ENCODE measurements at regions not wholly inside any gene's neighbourhood (a gene's known extent, or its start where the extent isn't known, plus 50 kb on each side); places are given as distances from the start of the nearest gene placed in this dataset.
"Not testable (repeated sequence)": the region's sequence is repeated elsewhere in the genome, so short reads cannot be mapped to it uniquely, and the experiment has no call there.

DNA sequence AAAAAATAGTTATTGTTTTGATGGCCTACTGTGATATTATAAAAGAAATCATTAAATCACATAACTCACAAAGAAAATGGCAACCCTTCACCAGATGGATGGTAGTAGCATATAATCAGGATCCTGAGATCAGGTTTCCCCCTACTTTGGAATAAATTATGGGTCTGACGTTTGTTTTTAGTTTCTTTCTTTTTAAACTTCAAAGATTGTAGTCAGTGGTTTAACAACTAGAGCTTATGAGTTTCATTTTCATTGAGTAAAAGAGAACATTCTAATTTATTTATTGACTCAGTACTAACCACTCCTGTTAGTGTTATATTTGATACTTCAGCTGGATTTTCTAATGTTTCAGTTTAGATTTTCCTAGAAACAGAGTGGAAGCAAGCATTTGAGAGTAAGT, 218.0 kb upstream of the PCSK5 start:
- no peak for DNase-seq (ENCODE audit: low spot score)

DNA sequence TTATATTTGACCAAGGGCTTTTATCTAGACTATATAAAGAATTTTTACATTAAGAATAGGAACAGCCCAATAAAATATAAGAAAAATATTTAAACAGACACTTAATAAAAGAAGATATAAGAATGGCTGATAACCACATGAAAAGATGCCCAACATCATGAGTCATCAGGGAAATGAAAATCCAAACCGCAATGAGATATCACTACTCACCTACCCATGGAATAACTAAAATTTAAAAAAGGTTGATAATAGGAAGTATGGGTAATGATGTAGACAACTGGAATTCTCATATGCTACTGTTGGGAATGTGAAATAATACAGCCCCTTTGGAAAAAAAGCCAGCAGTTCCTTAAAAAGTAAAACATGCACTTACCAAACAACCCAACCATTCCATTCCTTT, 206.9 kb upstream of the PCSK5 start:
- no peak for DNase-seq (ENCODE audit: low spot score)

DNA sequence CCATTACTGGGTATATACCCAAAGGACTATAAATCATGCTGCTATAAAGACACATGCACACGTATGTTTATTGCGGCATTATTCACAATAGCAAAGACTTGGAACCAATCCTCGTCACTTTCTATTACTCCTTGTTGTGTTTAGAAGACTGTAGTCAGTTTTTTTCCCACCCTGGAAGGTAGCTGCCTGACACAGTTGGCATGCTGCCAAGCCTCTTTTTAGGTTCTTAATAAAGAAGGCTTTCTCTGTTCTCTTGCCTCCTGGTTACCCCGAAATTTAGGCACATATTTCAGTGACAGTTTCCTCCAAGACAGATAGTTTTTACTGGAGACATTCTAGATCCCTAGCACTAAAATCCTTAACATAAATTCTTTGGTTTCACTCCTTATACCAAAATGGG, 205.4 kb upstream of the PCSK5 start:
- no peak for DNase-seq (ENCODE audit: low spot score)

DNA sequence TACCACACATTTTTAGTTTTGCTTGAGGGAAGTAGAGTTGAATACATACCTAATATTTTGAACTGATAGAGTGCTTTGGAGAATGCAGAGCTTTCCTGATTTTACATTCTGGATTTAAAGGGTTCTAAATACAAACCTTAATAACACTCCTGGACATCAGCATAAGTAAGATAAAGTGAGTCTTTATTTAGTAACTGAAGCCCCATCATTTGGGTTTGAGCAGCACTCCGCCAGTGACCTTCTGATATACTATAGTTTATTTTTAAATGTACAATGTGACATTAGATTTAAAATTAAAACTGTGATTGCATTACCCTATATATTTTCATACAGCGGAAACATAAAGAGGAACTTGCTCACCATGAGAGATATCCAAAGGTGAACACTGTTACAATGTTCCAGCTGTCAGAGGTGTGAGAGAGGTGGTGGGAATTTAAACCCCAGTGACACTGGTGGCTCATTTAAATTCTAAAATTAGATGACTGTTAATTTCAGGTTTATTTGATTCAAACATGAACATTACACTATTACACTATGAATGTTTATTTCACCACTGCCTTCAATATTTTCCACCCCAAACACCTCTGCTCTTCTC, 203.0 kb upstream of the PCSK5 start:
- DNase-seq (ENCODE audit: low spot score), result no peak

DNA sequence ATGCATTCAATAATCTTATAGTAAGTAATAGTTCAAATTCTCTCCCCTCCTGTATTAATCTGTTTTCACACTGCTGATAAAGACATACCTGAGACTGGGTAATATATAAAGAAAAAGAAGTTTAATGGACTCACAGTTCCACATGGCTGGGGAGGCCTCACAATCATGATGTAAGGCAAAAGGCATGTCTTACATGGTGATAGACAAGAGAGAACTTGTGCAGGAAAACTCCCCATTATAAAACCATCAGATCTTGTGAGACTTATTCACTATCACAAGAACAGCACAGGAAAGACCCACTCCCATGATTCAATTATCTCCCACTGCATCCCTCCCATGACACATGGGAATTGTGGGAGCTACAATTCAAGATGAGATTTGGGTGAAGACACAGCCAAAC, 199.9 kb upstream of the PCSK5 start:
- DNase-seq (ENCODE audit: low spot score), result not testable (repeated sequence)

DNA sequence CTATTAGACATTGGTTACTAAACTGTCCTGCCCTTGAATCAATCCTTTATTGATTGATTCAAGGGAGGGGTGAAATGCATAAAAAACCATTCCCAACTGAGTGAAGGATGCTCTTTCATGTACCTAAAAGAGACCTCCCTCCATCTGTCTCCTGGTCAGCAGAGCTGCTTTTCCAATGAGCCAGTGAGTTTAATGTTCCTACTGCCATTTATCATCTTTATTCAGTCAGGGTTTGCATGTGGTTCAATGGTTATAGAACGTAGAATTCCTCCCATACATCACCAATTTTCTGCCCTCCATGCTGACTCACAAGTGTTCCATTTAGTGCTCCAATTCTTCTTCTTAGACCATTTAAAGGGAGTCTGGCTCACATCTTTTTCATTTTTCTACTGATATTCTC, 199.1 kb upstream of the PCSK5 start:
- no peak for DNase-seq (ENCODE audit: low spot score)

DNA sequence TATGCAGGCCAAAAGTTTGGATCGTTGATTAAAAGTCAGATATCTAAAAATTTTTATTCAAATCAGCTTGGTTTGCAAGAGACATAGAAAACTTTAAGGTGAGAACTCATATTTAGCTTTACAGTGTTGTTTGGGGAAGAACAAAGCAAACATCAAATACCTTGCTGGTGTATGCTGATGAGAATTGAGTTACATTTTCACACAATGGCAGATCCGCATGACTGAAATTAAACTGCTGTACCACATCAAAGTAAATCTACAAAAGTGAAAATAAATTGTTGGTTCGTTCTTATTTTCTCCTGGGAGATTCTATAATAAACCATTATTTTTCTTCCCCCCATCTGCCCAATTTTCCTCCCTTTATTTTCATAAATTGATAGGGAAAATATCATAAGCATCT, 198.2 kb upstream of the PCSK5 start:
- no peak for DNase-seq (ENCODE audit: low spot score)

DNA sequence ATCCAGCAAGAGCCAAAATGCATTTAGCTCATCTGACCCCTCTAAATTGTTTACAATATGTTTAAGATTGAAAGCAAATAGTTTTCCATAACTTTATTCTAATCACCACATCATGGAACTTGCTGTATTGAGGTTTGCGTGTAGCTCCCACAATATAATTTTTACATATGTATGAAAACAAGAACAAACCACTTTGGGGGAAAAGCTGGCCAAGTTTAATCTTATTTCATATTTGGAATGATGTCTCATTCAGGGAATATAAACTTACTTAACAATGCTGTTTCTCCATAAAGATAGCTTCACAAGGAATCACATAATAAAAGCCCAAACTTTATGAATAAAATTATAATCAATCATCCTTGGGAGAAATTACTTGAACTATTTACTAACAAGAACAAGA, 194.6 kb upstream of the PCSK5 start:
- DNase-seq (ENCODE audit: low spot score), result no peak

DNA sequence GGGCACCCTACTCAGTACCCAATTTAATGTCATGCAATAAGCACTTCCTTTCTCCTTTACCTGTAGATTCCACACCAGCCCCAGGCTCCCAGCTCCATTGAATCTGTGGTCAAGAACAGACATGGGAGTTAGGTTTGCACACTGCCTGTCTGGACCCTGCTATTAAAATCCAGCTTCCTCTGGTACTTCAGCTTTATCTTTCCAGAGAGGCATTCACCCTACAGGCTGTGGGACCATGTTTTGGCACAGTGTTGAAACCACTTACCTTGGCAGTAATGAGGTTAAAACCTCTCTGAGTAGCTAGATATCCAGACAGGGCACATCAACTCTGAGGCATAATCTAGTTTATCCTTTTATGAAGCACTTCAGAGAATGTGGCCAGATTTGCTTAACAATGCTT, 191.5 kb upstream of the PCSK5 start:
- no peak for DNase-seq (ENCODE audit: low spot score)

DNA sequence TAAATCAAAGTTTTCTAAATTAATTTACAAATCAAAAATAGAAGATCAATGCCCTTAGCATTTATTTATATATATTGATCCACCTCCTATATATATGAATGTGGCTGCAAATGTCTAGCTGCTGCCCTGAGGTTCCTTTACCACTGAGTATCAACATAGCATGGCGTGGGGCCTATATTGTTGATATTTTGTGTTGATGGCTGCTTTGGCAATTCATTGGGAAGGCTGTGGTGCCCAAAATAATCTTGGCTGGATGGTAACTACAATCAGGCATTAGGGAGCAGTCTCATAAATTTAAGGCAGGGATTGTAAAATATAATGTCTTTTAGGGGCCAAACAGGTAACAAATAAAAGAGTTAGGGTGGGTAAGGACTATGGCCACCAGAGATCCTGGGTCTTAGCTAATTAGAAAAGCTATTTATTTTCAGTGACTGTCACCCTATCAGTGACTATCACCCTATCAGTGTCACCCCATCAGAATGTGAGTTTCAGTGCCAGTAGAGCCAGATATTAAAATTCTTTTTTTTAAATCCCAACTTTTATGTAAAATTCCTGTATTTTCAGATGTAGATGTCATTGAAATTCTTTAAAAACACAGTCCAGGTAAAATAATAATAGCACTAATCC, 190.7 kb upstream of the PCSK5 start:
- no peak for DNase-seq (ENCODE audit: low spot score)

DNA sequence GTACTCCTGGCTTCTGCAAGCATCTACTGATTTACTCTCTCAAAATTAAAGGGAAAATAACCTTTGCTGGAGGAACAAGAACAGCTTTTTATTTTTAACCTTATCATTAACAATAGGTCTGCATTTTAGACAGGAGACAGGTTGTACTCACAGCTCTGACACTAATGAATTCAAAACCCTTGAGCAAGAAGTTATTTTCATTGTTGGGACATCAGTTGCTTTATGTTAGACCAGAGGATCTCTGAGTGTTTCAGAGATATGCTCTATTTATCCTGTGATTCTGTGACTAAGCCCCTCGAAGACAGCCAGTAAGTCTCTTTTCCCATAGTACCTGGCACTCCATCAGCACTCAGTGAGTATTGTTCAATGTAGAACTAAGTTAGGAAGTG, 190.2 kb upstream of the PCSK5 start:
- DNase-seq (ENCODE audit: low spot score), result no peak

DNA sequence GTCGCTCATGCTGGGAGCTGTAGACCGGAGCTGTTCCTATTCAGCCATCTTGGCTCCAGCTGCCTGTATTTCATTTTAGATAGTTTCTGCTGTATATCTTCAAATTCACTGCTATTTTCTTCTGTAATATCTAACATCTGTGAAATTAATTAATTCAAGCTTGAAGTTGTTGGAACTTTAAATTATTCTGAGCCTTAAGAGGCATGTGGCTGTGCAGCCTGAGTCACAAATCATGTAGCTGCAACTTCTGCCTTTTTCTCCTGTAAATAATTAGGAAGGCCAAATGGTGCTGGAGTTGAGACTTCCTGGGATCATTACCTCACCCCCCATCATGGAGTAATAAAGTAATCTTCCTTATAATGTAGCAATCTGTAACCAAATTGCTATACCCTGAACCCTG, 183.3 kb upstream of the PCSK5 start:
- no peak for DNase-seq (ENCODE audit: low spot score)

DNA sequence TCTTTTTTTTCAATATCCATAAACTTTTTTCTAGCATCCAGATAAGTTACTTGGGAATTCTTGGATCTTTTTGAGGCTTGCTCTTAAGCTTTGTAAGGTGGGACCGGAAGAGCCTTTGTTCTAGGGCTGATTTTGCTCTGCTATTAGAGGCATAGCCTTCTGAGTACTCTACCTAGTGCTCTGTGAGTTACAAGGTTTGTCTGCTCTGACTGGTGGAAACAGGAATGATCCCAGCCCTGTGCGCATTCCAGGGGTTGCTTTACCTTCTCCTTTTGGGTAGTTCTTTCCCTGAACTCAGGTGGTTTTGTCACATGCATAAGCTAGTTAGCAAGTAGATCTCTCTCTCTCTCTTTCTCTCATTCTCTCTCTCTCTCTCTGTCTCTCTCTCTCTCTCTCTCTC, 180.8 kb upstream of the PCSK5 start:
- no peak for DNase-seq (ENCODE audit: low spot score)

DNA sequence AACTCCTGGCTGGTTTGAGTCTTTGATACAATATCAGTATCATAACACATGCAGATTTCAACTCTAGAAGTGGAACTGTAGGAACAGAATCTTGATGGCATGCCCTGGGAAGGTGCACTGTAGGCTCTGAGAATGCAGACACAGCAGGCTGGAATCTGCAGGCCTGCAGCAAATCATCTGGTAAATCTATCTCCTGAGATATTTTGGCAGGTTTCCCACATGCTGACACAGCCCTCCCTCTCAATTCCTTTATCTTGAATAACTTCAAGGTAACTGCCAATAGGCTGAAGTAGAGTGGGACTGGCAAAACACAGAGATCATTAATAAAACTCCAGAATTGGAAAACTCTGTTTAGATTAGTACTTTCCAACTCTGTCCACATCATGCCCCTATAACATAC, 177.8 kb upstream of the PCSK5 start:
- no peak for DNase-seq (ENCODE audit: low spot score)

DNA sequence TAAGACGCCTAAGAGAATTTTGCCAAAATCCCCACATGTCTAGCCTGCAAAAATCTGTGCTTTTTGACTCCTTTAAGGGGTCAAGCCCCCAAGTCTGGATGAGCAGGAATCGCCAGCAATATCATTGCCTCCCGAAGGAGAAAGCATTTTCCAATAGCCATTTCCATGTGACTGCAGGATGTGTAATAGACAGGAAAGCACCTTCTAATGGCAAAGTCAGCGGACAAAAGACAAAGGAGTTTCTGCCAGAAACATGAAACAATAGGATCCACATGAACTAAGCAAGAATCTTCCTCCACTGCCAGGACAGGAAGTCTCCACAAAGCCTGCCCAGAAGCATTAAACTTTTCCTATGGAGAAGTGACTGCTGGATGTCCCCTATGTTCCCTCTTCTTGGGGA, 177.1 kb upstream of the PCSK5 start:
- no peak for DNase-seq (ENCODE audit: low spot score)

DNA sequence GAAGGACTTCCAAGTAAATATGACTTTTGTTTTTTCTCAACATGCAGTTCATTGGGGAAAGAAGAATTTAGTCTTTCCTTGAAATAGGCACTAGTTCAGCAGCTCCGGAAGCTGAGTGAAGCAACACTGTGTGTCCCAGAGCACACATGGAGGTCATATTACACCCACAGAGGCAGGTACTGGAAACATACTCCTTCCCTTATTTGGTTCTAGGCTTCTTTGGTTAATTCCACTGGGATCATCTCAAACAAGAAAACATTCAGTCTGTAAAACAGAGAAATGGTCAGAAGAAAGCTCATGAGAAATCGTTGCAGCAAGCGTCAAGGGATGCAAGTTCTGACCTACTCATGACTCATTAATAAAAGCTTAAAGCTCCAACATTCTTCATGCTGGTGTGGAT, 175.1 kb upstream of the PCSK5 start:
- no peak for DNase-seq (ENCODE audit: low spot score)

DNA sequence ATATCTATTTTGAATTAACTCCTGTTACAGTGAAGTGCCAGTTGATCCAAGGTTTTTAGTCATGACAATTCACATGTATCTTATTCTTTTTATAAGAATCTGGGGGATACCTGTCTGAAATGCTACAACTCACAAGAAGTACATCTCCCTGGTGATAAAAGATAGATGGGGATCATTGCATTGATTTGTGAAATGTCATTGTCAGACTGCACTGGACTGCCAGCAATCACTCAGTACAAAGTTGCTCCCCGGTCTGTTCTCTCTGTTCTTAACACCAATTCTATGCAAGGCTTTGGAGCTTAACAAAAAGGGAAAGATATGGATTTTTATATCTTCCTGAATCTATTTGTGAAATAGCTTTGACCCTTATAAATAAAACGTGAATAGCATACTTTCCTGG, 171.8 kb upstream of the PCSK5 start:
- no peak for DNase-seq (ENCODE audit: low spot score)

DNA sequence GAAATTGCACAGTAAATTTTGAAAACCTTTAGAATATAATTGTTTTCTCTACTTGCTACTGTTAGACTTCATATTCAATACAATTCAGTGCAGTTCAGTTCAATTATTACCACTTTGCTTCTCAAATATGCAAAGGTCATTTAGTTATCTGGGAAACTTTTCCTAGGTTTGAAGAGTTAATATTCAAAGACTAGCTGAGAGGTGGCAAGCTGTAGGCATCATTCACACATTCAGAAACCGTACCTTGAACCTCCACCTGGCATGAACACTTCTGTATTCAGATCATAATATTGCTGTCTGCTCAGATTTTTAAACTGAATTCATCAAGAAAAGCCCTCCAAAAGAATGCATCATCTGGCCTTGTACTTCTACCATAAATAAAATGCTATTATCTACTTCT, 162.1 kb upstream of the PCSK5 start:
- no peak for DNase-seq (ENCODE audit: low spot score)

DNA sequence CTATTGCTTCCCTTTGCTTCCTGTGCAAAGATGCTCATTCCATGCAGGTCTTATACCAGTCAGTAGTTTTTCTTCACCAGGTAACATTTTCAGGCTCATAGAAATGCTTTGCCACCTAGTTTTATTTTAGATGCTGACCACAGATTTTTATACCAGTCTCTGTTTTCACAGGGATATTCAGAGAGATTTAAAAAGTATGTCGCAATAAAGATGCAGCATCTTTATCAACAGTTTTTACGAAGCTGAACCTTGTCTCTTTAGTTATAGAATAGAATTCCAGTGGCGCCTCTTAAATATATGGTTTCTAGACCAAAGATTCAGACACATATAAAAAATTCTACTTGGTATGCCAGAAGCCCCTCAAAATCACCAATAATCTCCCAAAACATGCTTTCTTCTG, 155.7 kb upstream of the PCSK5 start:
- no peak for DNase-seq (ENCODE audit: low spot score)

DNA sequence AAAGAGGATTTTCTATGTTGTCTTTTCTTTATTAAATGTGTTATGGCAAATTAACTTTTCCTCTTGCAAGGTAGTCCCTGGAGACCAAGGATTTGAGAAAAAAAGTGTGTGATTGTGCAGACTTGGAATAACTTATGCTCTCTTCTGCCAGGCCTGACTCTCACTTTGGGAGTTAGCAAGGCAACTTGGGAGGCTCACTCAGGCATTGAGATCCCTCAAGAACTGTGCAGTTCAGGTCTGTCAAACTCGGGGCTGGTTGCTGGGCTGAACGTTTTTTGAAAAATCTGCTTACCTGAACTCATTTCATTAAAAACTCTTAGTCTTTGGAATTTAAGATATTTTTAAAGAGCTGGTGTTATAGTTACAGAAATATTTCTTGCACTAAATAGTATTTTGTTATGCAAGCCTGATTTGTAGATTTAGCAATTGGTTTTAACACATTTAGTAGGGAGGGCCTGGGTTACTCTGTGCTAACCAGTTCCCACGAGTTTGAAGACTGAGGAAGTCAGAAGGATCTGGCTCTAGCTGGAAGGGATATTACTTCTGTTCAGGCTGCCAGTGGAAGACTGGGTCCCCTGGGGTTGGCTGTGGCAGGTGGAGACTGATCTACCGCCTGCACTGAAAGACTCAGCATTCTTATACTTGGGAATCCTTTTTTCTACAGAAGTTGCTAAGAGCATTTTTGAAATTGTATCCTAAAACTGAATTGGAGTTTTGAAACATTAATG, 150.4 kb upstream of the PCSK5 start:
- DNase-seq (ENCODE audit: low spot score), result peak; percentile 65

DNA sequence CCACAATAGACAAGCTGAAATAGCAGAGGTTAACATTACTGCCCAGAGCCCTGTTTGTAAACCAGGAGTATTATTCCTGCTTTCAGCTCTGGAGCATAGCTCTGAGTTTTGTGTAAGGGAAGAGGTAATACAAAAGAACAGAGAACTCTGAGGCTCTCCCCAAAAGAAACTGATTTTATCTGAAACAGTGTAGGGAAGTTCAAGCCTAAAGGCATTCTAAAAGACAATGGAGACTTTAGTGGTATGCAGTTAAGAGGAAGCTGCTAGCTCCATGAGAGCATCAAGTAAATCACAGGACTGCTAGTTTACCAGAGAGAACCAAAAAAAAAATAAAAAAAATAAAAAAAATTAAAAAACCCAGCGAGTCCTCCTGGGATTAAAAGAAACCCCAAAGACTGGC, 146.6 kb upstream of the PCSK5 start:
- DNase-seq (ENCODE audit: low spot score), result no peak

DNA sequence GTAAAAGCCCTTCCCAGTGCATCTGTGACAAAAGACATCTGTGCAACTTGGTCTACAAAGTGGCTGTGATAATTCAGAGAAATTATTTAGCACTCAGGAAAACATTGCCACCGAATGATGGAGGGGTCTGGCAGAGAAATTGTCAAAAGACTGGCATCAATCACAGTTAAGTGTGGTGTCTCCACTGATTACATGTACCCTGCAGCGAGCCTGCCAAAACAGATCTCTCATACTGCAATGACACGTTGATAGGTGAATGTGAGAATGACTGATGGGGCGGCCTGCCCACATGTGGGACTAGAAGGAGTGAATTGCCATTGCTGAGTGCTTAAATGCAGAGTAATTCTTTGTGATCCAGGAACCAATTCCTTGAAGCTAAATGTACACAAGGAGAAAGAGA, 136.4 kb upstream of the PCSK5 start:
- DNase-seq (ENCODE audit: low spot score), result no peak

DNA sequence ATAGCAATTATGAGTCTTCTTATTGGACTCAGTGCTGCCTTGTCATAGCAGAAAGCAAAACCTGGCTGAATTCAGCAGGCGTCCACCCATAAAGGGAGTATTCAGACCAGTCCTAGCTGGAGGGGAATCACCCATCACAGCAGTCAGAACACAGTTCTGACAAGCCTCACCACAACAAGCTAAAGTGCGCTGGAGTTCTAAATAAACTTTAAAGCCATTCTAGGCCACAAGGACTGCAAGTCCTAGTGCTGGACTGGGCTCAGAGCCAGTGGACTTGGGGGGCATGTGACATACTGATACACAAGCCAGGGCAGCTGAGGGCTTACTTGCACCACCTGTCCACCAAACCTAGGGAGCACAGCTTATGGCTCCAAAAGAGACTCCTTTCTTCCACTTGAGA, 115.3 kb upstream of the PCSK5 start:
- DNase-seq (ENCODE audit: low spot score), result no peak
